Activated CD8-positive, alpha-beta T cell treated with anti-CD3 and anti-CD28 coated beads, Interleukin-2, amount 10 ng/mL, durations not matched to agents 7 days and 5 days (primary cell): ENCODE measurements at regions not wholly inside any gene's neighbourhood (a gene's known extent, or its start where the extent isn't known, plus 50 kb on each side); places are given as distances from the start of the nearest gene placed in this dataset.
"Not testable (repeated sequence)": the region's sequence is repeated elsewhere in the genome, so short reads cannot be mapped to it uniquely, and the experiment has no call there.

Source experiments
- ATAC-seq: fragments of 150-1000 bp; cut with Tn5 transposase; one replicate; pipeline ENCODE4 v1.10.0; 2021; ENCODE audit warnings: moderate library complexity
- CTCF ChIA-PET: fragments of 350-600 bp; sonication (Branson Sonifier 250); formaldehyde crosslinking; loops from one replicate; lab custom pipeline; 2021; ENCODE audit warnings: antibody characterized with exemption; lab: Charles Lee
- POLR2A ChIA-PET: fragments of 350-600 bp; sonication (Branson Sonifier 250); formaldehyde crosslinking; loops from one replicate; lab custom pipeline; 2021; ENCODE audit warnings: antibody characterized with exemption; lab: Charles Lee
- DNase-seq: peaks from one replicate; pipeline ENCODE4 v3.0.0-alpha.2; 2020
- H3K27ac Mint-ChIP-seq: one replicate; pipeline ENCODE4 v1.8.0; 2021; ENCODE audit warnings: mild to moderate bottlenecking, mixed read lengths
- H3K27me3 Mint-ChIP-seq: one replicate; pipeline ENCODE4 v1.8.0; 2021; ENCODE audit warnings: low read depth, mixed read lengths
- H3K36me3 Mint-ChIP-seq: one replicate; pipeline ENCODE4 v1.8.0; 2021; ENCODE audit warnings: low read depth, mixed read lengths
- H3K4me1 Mint-ChIP-seq: one replicate; pipeline ENCODE4 v1.8.0; 2021; ENCODE audit warnings: low read depth, mixed read lengths
- H3K4me3 Mint-ChIP-seq: one replicate; pipeline ENCODE4 v1.8.0; 2021; ENCODE audit warnings: mild to moderate bottlenecking, mixed read lengths
- H3K9me3 Mint-ChIP-seq: one replicate; pipeline ENCODE4 v1.8.0; 2022; ENCODE audit warnings: mixed read lengths; ENCODE audit not compliant: insufficient read depth

DNA sequence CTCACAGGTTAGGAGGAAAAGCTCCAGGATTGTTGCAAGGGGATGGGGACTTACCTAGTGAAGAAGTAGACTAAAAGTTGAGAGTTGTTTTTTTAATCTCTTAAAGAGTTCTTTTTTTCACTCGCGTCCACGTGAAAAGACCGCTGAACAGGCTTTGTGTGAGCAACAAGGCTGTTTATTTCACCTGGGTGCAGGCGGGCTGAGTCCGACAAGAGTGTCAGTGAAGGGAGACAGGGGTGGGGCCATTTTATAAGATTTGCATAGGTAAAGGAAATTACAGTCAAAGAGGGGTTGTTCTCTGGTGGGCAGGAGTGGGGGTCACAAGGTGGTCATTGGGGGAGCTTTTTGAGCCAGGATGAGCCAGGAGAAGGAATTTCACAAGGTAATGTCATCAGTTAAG lies 249.7 kb downstream of the USP25 start:
- H3K4me3 Mint-ChIP-seq, H3K4me1 Mint-ChIP-seq, DNase-seq, POLR2A ChIA-PET, H3K9me3 Mint-ChIP-seq, H3K27ac Mint-ChIP-seq, H3K27me3 Mint-ChIP-seq, ATAC-seq, CTCF ChIA-PET, H3K36me3 Mint-ChIP-seq: not testable (repeated sequence)

DNA sequence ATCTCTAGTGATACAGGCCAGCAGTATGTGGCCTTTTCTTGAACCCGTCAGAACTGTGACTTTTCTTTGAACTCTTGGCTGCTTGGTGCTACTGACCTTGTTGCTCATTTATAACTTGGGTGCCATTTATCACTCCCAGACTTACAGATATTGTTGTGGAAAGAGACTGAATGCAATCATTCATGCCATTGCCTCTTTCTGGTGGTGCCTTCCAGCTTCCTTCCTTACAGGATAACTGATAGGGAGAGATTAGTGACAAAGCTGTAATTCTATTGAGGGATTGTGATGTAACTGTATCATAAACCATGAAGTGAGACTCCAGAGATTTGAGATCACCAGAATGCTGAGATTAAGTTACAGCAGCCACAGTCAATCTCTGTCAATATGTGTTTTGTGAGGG lies 256.5 kb downstream of the USP25 start:
- no peaks in the 10 kb centered on the region for H3K9me3 Mint-ChIP-seq
- ATAC-seq (no peak), DNase-seq (no peak)
- H3K27ac Mint-ChIP-seq: no peak overlapping the region
- H3K4me3 Mint-ChIP-seq: no peak overlapping the region
- no peaks in the 10 kb centered on the region for H3K4me1 Mint-ChIP-seq
- H3K36me3 Mint-ChIP-seq: no peaks in the 10 kb centered on the region
- ChIA-PET CTCF (no interaction called here), POLR2A (no interaction called here)
- peaks cover 2% of the 10 kb centered on the region for H3K27me3 Mint-ChIP-seq

DNA sequence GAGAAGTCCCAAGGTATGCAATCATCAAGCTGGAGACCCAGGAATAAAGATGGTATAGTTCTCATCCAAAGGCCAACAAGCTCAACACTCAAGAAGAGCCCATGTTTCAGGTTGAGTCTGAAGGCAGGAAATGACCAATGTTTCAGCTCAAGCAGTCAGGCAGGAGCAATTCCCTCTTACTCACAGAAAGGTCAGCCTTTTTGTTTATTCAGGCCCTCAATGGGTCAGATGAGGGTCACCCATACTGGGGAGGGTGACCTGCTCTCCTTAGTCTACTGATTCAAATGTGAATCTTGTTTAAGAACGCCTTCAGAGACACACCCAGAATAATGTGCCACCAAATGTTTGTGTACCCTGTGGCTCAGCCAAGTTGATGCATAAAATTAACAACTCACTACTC lies 262.4 kb downstream of the USP25 start:
- H3K9me3 Mint-ChIP-seq: no peaks in the 10 kb centered on the region
- no peak overlapping the region for H3K4me3 Mint-ChIP-seq
- peaks cover 2% of the 10 kb centered on the region for H3K27me3 Mint-ChIP-seq
- ATAC-seq (no peak), DNase-seq (no peak)
- POLR2A ChIA-PET: no interaction called here
- no peaks in the 10 kb centered on the region for H3K4me1 Mint-ChIP-seq
- CTCF ChIA-PET: no interaction called here
- H3K27ac Mint-ChIP-seq: no peak overlapping the region
- no peaks in the 10 kb centered on the region for H3K36me3 Mint-ChIP-seq

DNA sequence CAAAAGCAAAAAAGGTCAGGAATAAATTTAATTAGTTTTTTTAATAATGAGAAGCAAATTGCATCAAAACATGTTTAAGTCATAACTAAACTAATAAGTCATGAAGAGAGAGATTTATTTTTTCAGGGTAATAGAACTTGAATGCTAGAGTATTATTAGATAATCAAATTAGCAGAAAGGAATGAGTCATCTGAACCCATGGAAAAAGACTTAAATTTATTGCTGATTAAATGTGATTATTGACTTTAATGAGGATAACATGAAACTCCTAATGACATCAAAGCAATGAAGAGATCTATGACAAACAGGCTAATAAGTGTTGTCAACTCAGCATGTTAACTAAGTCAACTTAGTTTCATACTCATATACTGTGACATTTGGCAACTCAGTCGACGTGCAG lies 264.2 kb downstream of the USP25 start:
- no peaks in the 10 kb centered on the region for H3K9me3 Mint-ChIP-seq
- CTCF ChIA-PET: no interaction called here
- no peak overlapping the region for H3K27ac Mint-ChIP-seq
- ATAC-seq (no peak), DNase-seq (no peak)
- H3K36me3 Mint-ChIP-seq: no peaks in the 10 kb centered on the region
- H3K4me1 Mint-ChIP-seq: no peaks in the 10 kb centered on the region
- POLR2A ChIA-PET: no interaction called here
- H3K4me3 Mint-ChIP-seq: no peak overlapping the region
- H3K27me3 Mint-ChIP-seq: no peaks in the 10 kb centered on the region

DNA sequence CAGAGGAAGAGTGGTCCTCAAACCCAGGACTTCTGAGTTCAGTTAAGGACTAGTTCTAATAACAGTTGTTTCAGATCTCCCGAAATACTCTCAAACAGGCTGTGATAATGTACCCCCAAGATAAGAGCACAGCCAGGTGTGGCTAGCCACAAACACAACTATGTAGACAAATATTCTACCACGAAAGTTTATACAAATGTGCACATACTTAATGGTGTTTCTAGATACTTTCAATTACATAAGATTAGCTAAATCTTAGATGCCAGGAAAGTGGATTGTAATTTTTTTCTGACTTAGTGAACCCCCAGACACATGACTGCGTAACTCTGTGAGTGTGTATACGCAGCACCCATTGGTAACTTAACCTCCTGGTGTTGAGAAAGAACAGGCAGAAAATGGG lies 270.0 kb downstream of the USP25 start:
- ATAC-seq (no peak), DNase-seq (no peak)
- no peaks in the 10 kb centered on the region for H3K36me3 Mint-ChIP-seq
- no peaks in the 10 kb centered on the region for H3K9me3 Mint-ChIP-seq
- POLR2A ChIA-PET: no interaction called here
- H3K4me3 Mint-ChIP-seq: no peak overlapping the region
- no peaks in the 10 kb centered on the region for H3K27me3 Mint-ChIP-seq
- H3K27ac Mint-ChIP-seq: no peak overlapping the region
- H3K4me1 Mint-ChIP-seq: no peaks in the 10 kb centered on the region
- CTCF ChIA-PET: no interaction called here

DNA sequence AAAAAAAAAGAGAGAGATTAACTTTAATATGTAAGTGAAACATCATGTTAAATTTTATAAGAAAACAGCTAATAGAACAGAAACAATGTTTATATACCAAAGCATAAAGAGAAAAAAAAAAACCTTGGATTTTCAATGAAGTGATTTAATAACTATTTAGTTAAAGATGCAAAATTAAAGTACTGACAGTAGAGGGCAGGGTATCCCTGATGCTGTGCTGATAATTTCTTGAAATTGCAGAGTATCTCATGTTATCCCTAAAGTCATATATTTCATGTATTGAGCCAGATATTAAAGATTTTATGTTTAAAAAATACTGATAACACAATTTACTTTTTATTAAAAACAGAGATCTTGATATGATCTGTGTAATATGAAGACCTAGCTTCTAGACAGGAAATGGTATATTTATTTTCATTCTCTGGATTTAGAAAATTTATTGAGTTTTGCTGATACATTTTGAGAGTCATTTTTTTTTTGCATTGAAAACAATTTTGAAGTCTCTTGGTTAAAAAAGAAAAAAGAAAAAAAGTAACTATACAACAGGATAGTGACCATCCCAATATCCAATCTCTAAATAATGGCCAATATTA lies 273.2 kb downstream of the USP25 start:
- Mint-ChIP-seq H3K4me1 (no peaks in the 10 kb centered on the region), H3K36me3 (no peaks in the 10 kb centered on the region), H3K4me3 (no peak overlapping the region), H3K27me3 (no peaks in the 10 kb centered on the region), H3K27ac (no peak overlapping the region), H3K9me3 (no peaks in the 10 kb centered on the region)
- DNase-seq (no peak), ATAC-seq (no peak)
- POLR2A ChIA-PET: no interaction called here
- CTCF ChIA-PET: no interaction called here

DNA sequence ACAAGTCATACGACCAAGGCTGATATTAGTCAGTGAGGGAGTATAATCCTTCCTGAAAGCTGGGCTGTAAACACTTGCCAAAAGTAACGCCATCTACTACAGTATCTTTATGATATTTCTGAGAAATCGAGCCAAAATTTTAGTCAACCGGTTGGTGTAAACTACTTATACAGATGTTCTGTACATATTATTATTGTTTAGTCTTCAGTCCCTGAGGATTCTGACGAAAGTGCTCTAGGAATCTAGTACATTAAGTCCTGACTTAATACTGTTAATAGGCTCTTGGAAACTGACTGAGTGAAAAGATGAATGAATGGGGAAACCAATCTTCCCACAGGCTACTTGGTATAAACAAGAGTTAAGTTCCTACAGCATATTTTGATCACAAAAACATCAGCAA lies 274.3 kb downstream of the USP25 start:
- no peaks in the 10 kb centered on the region for H3K9me3 Mint-ChIP-seq

DNA sequence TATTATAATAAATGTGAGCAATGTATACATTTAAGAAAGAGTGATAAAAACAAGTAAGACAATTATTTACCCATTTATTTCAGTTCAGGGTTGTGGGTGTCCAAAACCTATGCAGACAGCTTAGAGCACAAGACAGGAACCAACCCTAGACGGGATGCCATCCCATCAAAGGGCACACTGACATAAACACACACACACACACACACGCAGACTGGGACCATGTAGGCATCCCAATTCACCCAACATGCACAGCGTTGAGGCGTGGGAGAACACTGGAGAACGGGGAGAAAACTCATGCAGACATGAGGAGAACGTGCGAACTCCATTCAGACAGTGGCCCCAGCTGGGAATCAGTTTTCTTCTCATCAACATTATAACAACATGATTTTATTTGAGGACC lies 274.7 kb downstream of the USP25 start:
- Mint-ChIP-seq H3K4me1 (no peaks in the 10 kb centered on the region), H3K27ac (no peak overlapping the region), H3K9me3 (no peaks in the 10 kb centered on the region), H3K27me3 (no peaks in the 10 kb centered on the region), H3K36me3 (no peaks in the 10 kb centered on the region), H3K4me3 (no peak overlapping the region)
- no peak for DNase-seq
- POLR2A ChIA-PET: no interaction called here
- ATAC-seq: no peak
- CTCF ChIA-PET: no interaction called here

More for the DNA sequence above, 274.3 kb downstream of the USP25 start:
- ChIA-PET POLR2A (no interaction called here), CTCF (no interaction called here)
- no peaks in the 10 kb centered on the region for H3K36me3 Mint-ChIP-seq
- ATAC-seq (no peak), DNase-seq (no peak)
- no peaks in the 10 kb centered on the region for H3K4me1 Mint-ChIP-seq
- H3K27me3 Mint-ChIP-seq: no peaks in the 10 kb centered on the region
- no peak overlapping the region for H3K4me3 Mint-ChIP-seq
- H3K27ac Mint-ChIP-seq: no peak overlapping the region

DNA sequence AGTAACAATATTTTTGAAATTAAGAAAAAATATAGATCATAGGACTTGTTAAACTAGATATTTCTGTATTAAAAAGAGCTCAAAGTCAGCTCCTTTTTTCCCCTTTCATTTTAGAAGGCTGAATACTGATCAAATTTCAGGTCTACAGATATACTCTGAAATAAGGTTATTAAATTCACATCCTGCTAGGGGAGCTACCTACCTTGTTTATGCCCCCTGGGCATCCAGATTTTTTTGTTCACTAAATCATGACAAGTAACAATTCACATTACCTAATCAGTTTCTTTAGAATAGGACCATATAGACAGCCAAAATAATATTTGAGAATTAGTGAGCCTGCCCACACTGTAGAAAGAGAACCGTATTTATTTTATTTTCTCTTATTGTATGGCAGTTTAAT lies 276.2 kb downstream of the USP25 start:
- POLR2A ChIA-PET: no interaction called here
- no peak for DNase-seq
- Mint-ChIP-seq H3K9me3 (no peaks in the 10 kb centered on the region), H3K4me1 (no peaks in the 10 kb centered on the region), H3K27ac (no peak overlapping the region), H3K27me3 (no peaks in the 10 kb centered on the region), H3K36me3 (no peaks in the 10 kb centered on the region), H3K4me3 (no peak overlapping the region)
- ATAC-seq: no peak
- CTCF ChIA-PET: no interaction called here

DNA sequence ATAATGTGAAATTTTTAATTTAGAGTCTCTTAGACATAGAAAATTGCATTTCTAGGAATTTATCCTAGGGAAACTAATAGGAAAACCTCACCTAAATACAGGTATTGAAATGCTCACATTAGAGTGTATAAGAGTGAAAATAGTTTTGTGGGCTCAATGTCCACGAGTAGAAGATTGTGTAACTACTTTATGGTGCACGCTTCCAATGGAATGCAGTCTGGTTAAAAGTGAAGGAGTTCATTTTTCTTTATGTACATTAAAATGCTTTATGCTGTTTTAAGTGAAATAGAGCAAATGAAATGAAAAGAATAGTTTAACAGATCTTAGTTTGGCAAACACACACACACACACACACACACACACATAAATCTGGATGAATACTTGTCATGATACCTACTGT lies 278.2 kb downstream of the USP25 start:
- ChIA-PET CTCF (no interaction called here), POLR2A (no interaction called here)
- no peaks in the 10 kb centered on the region for H3K36me3 Mint-ChIP-seq
- DNase-seq (no peak), ATAC-seq (no peak)
- no peaks in the 10 kb centered on the region for H3K9me3 Mint-ChIP-seq
- H3K27ac Mint-ChIP-seq: no peak overlapping the region
- H3K27me3 Mint-ChIP-seq: no peaks in the 10 kb centered on the region
- H3K4me1 Mint-ChIP-seq: no peaks in the 10 kb centered on the region
- H3K4me3 Mint-ChIP-seq: no peak overlapping the region

DNA sequence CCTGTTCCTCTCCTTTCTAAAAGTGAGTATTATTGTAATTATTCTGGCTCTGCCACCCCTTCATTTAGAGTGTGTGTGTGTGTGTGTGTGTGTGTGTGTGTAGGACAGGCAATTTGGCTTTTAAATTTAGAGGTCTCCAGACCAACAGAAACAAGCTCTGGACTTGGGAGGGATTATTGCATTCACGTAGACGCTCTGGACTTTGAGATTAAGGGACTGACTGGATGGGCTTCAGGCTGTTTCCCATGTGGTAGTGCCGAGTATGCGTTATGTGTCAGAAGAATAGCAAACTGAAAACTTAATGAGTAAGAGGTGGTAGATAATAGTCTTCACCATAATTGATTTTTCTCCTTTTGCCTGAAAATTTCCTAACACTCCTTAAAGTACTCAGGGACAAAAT lies 281.9 kb downstream of the USP25 start:
- CTCF ChIA-PET: no interaction called here
- Mint-ChIP-seq H3K9me3 (no peaks in the 10 kb centered on the region), H3K36me3 (no peaks in the 10 kb centered on the region), H3K4me1 (no peaks in the 10 kb centered on the region), H3K4me3 (no peak overlapping the region), H3K27me3 (peaks cover 1% of the 10 kb centered on the region), H3K27ac (no peak overlapping the region)
- POLR2A ChIA-PET: no interaction called here
- ATAC-seq: no peak
- no peak for DNase-seq

DNA sequence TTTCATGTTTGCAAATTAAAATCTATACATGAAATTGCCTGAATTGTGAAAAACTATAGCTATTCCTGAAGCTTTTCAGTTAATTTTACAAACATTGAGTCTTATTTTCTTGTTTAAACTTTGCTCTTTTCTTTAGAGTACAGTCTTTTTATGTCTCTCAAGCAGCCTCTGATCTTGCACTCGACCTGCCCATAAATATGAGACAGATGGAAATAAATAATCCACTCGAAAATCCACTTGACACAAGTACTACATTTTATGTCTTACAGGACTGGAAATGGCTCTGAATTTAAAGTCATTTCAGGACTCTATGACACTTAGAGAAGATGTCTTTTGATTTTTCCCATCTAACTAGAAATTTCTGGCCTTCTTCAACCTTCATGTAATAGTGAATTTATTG lies 283.8 kb downstream of the USP25 start:
- H3K4me1 Mint-ChIP-seq: no peaks in the 10 kb centered on the region
- H3K4me3 Mint-ChIP-seq: no peak overlapping the region
- no peaks in the 10 kb centered on the region for H3K9me3 Mint-ChIP-seq
- H3K27ac Mint-ChIP-seq: no peak overlapping the region
- ChIA-PET CTCF (no interaction called here), POLR2A (no interaction called here)
- H3K27me3 Mint-ChIP-seq: peaks cover 1% of the 10 kb centered on the region
- no peak for DNase-seq
- ATAC-seq: no peak
- H3K36me3 Mint-ChIP-seq: no peaks in the 10 kb centered on the region

DNA sequence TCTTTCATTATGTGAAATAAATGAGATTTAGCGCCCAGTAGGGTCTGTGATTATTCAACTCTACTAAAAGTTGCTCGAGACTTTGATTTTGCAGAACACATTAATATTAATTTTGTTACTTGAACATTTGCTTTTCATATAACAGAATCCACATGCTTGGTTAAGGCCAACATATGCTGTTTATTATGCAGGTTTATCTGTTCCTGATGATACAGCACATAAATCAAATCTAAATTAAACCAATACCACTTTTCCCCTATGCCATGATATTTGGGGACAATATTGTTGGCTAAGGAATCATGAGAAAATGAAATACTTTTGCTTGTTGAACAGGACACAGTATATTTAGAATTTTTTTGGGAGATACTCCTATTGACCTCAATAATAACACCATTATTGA lies 291.1 kb downstream of the USP25 start:
- Mint-ChIP-seq H3K36me3 (no peaks in the 10 kb centered on the region), H3K27me3 (peaks cover 4% of the 10 kb centered on the region), H3K27ac (no peak overlapping the region), H3K4me1 (no peaks in the 10 kb centered on the region), H3K9me3 (no peaks in the 10 kb centered on the region), H3K4me3 (no peak overlapping the region)
- DNase-seq (no peak), ATAC-seq (no peak)
- POLR2A ChIA-PET: no interaction called here
- CTCF ChIA-PET: no interaction called here
